Left lobe of liver (tissue), 2 donors: ENCODE measurements at regions not wholly inside any gene's neighbourhood (a gene's known extent, or its start where the extent isn't known, plus 50 kb on each side); places are given as distances from the start of the nearest gene placed in this dataset.
"Not testable (repeated sequence)": the region's sequence is repeated elsewhere in the genome, so short reads cannot be mapped to it uniquely, and the experiment has no call there.

ENCODE experiments used
- ATAC-seq: fragments of 200-7000 bp; cut with Tn5 transposase; one replicate; pipeline ENCODE4 v1.9.1; 2020; ENCODE audit warnings: mild to moderate bottlenecking, moderate library complexity
- DNase-seq: peaks from one replicate; pipeline ENCODE4 v3.0.0-alpha.2; 2020; ENCODE audit warnings: low spot score
- donor health status: DM: no; HTN: no; CAD: no; lungs with moderate emphysema.
- donor health status: DM: no; HTN: yes; CAD: no.

DNA sequence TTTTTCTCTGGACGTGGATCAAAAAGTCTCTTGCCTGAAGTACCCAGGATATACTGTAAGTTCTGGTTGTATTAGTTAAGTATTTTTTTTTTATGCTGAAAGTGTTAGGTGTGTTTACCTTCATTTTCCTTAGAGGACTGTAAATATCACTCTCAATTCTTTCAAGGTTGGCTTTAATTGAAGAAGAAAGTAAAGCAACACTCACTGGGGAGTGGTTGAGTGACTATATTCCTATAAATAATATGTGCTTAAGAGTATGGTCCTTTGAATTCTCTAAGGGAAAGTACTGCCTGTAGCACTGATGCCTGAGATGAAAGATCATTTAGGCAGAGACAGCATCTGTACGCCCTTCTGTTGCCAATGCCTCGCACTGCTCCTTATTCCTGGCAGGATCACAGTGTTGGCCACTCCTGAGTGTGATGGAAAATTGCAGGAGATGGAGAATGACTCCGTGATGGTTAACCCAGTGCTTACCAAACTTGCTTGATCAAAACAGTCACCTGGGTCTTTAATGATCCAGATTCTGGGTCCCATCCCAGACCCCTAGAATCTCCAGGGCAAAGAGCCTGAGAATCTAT is 182.0 kb upstream of the MPDZ start:
- ATAC-seq (no peak), DNase-seq (no peak)

DNA sequence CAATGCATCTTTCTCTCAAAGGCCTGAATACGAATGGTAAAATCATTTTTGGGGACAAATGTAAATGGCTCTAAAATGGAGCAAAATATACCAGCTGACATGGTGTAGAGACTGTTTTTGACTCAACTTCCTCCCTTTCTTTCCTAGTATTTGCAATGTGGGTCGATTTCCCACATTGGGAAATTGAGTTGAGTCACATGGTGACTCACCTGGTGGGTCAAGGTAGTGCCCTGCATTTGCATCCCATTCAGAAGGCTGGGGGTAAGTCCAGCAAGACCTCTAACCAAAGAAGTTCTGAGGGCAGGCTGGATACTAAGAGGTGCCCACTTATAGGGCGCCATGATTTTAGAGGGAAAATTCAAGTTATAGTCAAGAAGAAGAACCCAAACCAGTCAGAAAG is 179.6 kb upstream of the MPDZ start:
- DNase-seq (no peak), ATAC-seq (no peak)

GRCh38 chr9:13457795-13458194 is 178.3 kb upstream of the MPDZ start:
- DNase-seq (no peak), ATAC-seq (no peak)

GRCh38 chr9:13450723-13451122 is 171.2 kb upstream of the MPDZ start:
- no peak for ATAC-seq
- DNase-seq: no peak

GRCh38 chr9:13448482-13448881 is 169.0 kb upstream of the MPDZ start:
- ATAC-seq (no peak), DNase-seq (no peak)

DNA sequence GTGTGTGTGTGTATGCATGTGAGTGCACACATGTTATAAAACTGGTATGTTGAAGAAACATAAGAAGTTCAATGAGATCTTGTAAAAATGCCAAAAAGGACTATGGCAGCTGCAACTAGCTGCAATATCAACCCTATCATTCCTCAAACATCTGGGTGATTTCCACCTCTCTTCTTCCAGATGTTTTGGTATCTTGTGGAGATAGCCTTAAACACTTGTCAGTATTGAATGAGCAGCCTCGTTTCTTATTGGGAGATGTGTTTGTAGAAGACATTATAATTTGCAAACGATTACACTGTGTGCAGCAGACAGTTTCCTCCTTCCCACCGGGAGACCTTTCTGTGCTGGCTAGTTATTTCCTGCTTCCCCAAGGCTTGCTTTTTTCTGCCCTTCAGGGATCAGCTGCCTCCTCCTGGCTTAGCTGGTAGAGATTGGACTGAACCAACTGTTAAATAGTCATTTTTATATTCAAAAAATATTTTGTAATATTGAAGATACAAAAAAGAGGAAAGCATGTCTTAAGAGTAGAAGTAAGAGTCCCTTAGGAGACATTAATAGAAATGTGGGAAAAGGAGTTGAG is 168.4 kb upstream of the MPDZ start:
- ATAC-seq (no peak), DNase-seq (no peak)

DNA sequence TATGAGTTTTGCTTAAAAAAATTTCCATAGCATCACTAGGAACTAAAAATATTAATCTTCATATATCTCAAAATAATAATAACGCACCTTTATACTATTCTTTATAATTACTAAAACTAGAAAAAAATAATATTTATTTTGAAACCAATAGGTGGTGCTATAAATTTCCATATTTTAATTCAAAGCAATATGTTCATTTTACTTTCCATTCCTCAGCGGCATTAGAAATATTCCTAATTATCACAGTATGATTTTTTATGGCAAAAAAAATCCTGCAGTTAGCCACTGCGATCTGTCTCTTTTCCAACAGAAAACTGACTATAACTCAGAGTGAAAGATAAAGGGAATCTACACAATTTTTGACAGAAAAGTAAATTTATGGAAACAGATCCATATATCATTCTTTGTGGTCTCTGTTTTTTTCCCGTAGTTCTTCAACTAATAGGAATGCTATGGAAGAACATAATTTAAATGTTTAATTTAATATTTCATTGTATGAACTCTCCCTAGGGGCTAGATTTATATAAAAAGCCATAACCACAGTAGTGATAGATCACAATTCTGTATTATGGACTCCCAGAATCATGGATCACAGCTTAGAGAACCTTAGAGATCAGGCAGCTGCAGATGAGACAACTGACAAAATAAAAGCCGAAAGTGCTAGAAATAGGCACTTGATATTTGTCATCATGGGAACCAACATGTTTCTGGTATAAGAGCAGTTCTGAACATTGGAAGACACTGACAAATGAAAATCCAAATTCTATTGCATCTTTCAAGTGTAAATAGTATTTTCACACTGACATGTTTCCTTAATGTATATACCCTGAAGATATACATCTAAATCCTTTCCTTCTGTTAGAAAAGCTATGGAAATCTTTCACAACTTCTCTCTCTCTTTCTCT is 167.7 kb upstream of the MPDZ start:
- DNase-seq (no peak), ATAC-seq (no peak)

GRCh38 chr9:13446286-13446937 is 166.9 kb upstream of the MPDZ start:
- ATAC-seq (no peak), DNase-seq (no peak)

DNA sequence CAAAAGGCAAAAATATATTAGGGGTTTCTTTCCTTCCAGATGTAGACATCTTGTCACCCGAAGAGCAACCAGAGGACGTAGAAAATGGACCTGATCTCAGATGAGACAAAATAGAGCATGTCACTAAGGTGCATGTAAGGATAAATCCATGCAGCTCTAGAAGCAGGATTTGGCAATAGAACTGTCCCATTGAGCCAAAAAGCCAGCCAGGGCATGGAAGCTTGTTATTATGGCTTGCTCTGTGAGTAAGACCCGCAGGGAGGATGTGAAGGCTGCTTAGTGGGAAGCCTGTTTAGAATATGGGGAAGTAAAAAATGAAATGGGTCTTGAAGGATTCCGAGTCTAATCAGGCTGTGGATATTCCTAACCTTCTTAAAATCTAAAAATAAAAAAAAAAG is 165.6 kb upstream of the MPDZ start:
- DNase-seq: no peak
- no peak for ATAC-seq

DNA sequence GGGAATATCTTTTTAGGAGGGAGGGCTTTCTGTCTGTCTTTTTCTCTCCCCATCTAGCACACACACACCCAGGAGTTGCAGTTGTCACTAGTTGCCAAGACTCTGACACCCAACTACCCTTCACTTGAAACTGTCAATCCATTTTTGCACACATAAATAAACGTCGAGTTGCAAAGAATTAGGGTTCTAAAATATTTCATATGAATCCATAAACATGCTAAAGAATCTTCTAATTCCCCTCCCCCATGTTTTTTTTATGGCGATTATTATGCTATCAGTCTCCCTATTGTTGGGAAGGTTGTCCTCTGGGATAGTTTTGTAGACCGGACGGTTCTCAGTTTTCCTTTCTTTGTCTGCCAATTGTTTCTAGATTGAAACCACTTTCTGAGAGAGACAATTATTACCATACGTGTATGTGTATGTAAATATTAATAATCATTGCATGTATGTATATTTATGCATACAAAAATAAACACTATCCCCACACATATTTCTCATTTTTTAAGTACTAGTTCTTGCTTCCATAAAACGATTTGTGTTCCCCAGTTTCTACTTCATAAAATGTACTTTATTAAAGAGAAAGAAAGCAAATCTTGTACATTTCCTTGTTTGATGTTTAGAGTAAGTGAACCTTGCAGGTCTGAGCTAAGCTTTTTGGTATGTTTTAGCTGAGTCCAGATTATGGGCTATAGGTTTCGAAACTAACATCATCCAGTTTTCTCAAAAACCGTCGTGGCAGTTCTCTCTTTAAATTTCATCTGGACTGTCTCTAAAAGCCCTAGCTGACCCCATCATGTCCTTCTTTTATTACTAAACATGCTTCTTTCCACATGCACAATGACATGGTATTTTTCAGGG is 165.0 kb upstream of the MPDZ start:
- DNase-seq (no peak), ATAC-seq (no peak)

- ATAC-seq (no peak), DNase-seq (no peak)
Observed at GRCh38 chr9:13443346-13444244, 164.1 kb upstream of the MPDZ start.

DNA sequence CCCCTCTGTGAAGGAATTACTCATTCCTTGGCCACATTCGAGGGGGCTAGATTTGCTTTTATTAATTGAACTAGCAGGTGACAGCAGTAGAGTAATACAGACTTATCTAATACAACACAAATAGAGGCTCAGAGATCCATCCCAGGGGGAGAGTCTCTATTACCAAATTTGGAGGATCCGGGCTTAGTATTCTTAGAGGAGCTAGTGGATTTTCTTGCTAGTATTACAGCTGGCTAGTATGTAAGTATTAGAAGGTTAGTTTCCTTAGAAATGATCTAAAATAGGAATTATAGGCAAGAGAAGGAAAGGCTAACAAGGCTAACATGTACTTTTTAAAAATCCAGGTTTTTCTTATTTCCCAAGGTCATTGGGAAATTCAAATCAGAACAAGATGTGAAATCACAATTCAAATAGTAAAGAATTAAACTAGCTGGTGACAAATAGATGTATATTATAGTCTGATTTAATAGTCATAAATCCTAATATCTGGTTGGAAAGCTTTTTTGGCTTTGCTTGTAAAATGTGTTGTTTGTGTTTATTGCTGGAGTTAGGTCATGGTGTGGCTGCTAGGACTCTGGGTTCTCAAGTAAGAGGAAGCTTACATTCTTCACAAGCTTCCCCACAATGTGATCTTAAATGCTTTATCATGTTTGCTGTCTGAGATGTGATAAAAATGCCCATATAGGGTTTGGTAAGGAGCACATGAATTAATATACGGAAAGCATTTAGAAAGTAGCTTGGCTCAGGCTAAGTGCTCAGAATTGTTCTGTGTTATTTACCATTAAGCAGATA is 160.4 kb upstream of the MPDZ start:
- ATAC-seq: no peak
- no peak for DNase-seq

GRCh38 chr9:13437866-13438265 is 158.4 kb upstream of the MPDZ start:
- DNase-seq (no peak), ATAC-seq (no peak)

DNA sequence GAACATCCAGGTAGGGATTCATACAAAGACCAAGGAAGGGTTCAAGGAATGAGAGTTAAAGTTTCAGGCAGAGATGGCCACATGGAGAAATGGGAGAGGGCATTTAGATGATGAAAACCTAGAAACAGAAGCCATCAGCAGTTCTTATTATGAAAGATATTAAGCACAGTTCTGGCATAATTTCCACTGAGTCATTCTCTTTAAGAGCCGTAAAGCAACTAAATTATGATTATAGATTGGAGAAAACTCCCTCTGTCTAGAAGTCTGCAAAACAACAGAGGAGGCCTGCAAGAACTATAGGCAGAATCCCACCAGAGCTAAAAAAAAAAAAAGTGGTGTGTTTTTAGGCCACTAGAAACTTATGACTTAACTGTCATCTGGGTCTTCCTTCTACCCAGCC is 157.1 kb upstream of the MPDZ start:
- DNase-seq: no peak
- ATAC-seq: no peak

- not testable (repeated sequence) for DNase-seq
Observed at GRCh38 chr9:13433453-13433852, 154.0 kb upstream of the MPDZ start.

DNA sequence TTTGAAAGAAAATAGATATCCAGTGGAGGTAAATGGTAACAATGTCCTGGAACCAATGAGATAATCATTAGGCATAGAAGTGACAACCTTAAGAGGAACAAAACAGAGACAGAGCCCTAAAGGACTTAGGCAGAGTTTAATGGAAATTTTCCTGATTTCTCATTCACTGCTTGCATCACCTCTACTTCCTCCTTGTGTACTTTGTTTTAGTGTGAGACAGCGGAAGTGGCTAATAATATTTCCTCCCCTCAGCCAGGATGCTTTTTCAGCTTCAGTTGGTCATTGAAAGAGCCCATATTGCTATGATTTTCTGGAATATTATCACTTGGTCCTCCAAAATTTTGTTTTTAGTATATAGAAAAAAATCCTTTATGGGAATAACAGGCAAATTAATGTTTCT is 153.4 kb upstream of the MPDZ start:
- DNase-seq: no peak
- ATAC-seq: no peak

More at GRCh38 chr9:13433453-13433852, 154.0 kb upstream of the MPDZ start:
- ATAC-seq: not testable (repeated sequence)

- ATAC-seq: no peak
Observed at GRCh38 chr9:13431692-13432091, 152.2 kb upstream of the MPDZ start.

GRCh38 chr9:13431222-13431536 is 151.7 kb upstream of the MPDZ start:
- ATAC-seq: no peak

More at GRCh38 chr9:13431692-13432091, 152.2 kb upstream of the MPDZ start:
- DNase-seq: no peak

More at GRCh38 chr9:13431222-13431536, 151.7 kb upstream of the MPDZ start:
- DNase-seq: no peak
